ENCODE measurements at regions not wholly inside any gene's neighbourhood (a gene's known extent, or its start where the extent isn't known, plus 50 kb on each side); places are given as distances from the start of the nearest gene placed in this dataset.

GRCh38 chr5:33238826-33239695, 201.7 kb upstream of the TARS1 start:
- TF ChIP-seq CTCF (IDR thresholded peaks at IDR 0.05) (no peak), POLR2A (IDR thresholded peaks at IDR 0.05) (no peak), POLR2AphosphoS5 (IDR thresholded peaks at IDR 0.05) (peak; percentile 20)
